ENCODE measurements at regions not wholly inside any gene's neighbourhood (a gene's known extent, or its start where the extent isn't known, plus 50 kb on each side); places are given as distances from the start of the nearest gene placed in this dataset.

GRCh38 chr12:38162013-38162412 lies 154.6 kb upstream of the ALG10B start:
- no peak overlapping the region for H3K14ac ChIP-seq (ENCODE audit: insufficient read depth, low read length)

More at GRCh38 chr12:38162013-38162412, 154.6 kb upstream of the ALG10B start:
- Histone ChIP-seq H3K27me3 (ENCODE audit: insufficient read depth, low read length) (no peaks in the 10 kb centered on the region), H3K27ac (ENCODE audit: insufficient read length, low read depth, low read length) (no peak overlapping the region), H3K79me1 (ENCODE audit: insufficient read depth, low read depth, low read length, poor library complexity, severe bottlenecking) (no peaks in the 10 kb centered on the region), H4K20me1 (ENCODE audit: control insufficient read depth, insufficient read depth, insufficient read length) (no peaks in the 10 kb centered on the region), H2BK5ac (ENCODE audit: insufficient read length, low read length) (no peak overlapping the region), H2BK12ac (ENCODE audit: insufficient read length, low read depth, low read length) (no peak overlapping the region), H3K4me1 (ENCODE audit: insufficient read depth, low read length) (no peaks in the 10 kb centered on the region), H3K4me2 (ENCODE audit: insufficient read depth, insufficient read length, low read length) (no peak overlapping the region), H3K18ac (ENCODE audit: insufficient read length, low read depth, low read length) (no peak overlapping the region), H4K91ac (ENCODE audit: insufficient read length, low read depth, low read length) (no peak overlapping the region), H2BK120ac (ENCODE audit: low read depth, low read length, poor library complexity, severe bottlenecking) (no peak overlapping the region), H3K9ac (ENCODE audit: extremely low read depth, insufficient read length, low read length) (no peak overlapping the region), H2BK15ac (ENCODE audit: low read depth, low read length) (no peak overlapping the region), H3K79me2 (ENCODE audit: insufficient read depth, low read length) (no peaks in the 10 kb centered on the region), H3K23me2 (ENCODE audit: insufficient read length, low read depth, low read length, poor library complexity, severe bottlenecking) (no peaks in the 10 kb centered on the region), H3K9me3 (ENCODE audit: control insufficient read depth, low read depth, low read length) (peaks cover 89% of the 10 kb centered on the region), H4K8ac (replicated peaks; ENCODE audit: insufficient read length, low read depth, low read length) (no peak overlapping the region), H3K56ac (ENCODE audit: insufficient read length, low read depth, low read length) (no peak overlapping the region), H2BK20ac (ENCODE audit: low read depth, low read length, poor library complexity, severe bottlenecking) (no peak overlapping the region), H3T11ph (ENCODE audit: low read length) (no peak overlapping the region), H2AFZ (ENCODE audit: low read length) (no peak overlapping the region), H3K23ac (ENCODE audit: insufficient read length, low read depth, low read length) (no peak overlapping the region), H3K4ac (ENCODE audit: low read depth, low read length) (no peak overlapping the region), H2AK5ac (ENCODE audit: insufficient read length, low read length) (no peak overlapping the region), H4K5ac (ENCODE audit: insufficient read length, low read depth, low read length) (no peak overlapping the region)
- Mint-ChIP-seq H3K9me3 (peaks cover 93 to 97% of the 10 kb centered on the region in 2 experiments), H3K4me3 (peak overlapping the region in 1 of 2 experiments; percentile 39; a peak in 1 of 5 replicates), H3K27me3 (ENCODE audit: low read depth) (peaks cover 4% of the 10 kb centered on the region), H3K36me3 (ENCODE audit: insufficient read depth in 1 of 3, low read depth in 3 of 3) (peaks cover 9 to 18% (median 11%) of the 10 kb centered on the region in 3 experiments), H3K27ac (no peak overlapping the region), H3K4me1 (no peaks in the 10 kb centered on the region)
- DNase-seq = no peak
- TF ChIP-seq CTCF (conservative IDR thresholded peaks at IDR 0.05) = no peak
- WGBS (ENCODE audit: extremely low coverage, insufficient read length, low lambda C conversion rate) = no CpG with 5 or more reads among the region's 19 CpGs
